Activated naive CD4-positive, alpha-beta T cell treated with anti-CD3 and anti-CD28 coated beads, Interleukin-2, amount 50 U/mL, for 16 hours (primary cell): ENCODE measurements at regions not wholly inside any gene's neighbourhood (a gene's known extent, or its start where the extent isn't known, plus 50 kb on each side); places are given as distances from the start of the nearest gene placed in this dataset.
"Not testable (repeated sequence)": the region's sequence is repeated elsewhere in the genome, so short reads cannot be mapped to it uniquely, and the experiment has no call there.

Experiments
- DNase-seq: peaks from one replicate; pipeline ENCODE4 v3.0.0-alpha.2; 2020

- no peak for DNase-seq
These were observed 168.4 kb upstream of the KIF2A start for GRCh38 chr5:62137628-62138027.

- DNase-seq, result no peak
These were observed 167.4 kb upstream of the KIF2A start for GRCh38 chr5:62138607-62139006.

- no peak for DNase-seq
These were observed 166.3 kb upstream of the KIF2A start for GRCh38 chr5:62139741-62140140.

- no peak for DNase-seq
These were observed 163.7 kb upstream of the KIF2A start for GRCh38 chr5:62142351-62142750.

- no peak for DNase-seq
These were observed 162.5 kb upstream of the KIF2A start for GRCh38 chr5:62143268-62144229.

GRCh38 chr5:62144401-62145022, 161.5 kb upstream of the KIF2A start:
- DNase-seq, result no peak

GRCh38 chr5:62149879-62150278, 156.1 kb upstream of the KIF2A start:
- no peak for DNase-seq

GRCh38 chr5:62152394-62153087, 153.5 kb upstream of the KIF2A start:
- DNase-seq, result no peak

GRCh38 chr5:62154758-62155157, 151.2 kb upstream of the KIF2A start:
- no peak for DNase-seq

- no peak for DNase-seq
These were observed 150.0 kb upstream of the KIF2A start for GRCh38 chr5:62155988-62156387.

GRCh38 chr5:62167561-62168057, 138.4 kb upstream of the KIF2A start:
- no peak for DNase-seq

GRCh38 chr5:62168506-62169281, 137.3 kb upstream of the KIF2A start:
- no peak for DNase-seq

- DNase-seq, result no peak
These were observed 127.7 kb upstream of the KIF2A start for GRCh38 chr5:62178258-62178657.

- no peak for DNase-seq
These were observed 123.2 kb upstream of the KIF2A start for GRCh38 chr5:62182802-62183201.

- DNase-seq, result no peak
These were observed 122.3 kb upstream of the KIF2A start for GRCh38 chr5:62183727-62184126.

GRCh38 chr5:62184444-62184843, 121.6 kb upstream of the KIF2A start:
- DNase-seq, result no peak

GRCh38 chr5:62190173-62190572, 115.8 kb upstream of the KIF2A start:
- DNase-seq, result no peak

- no peak for DNase-seq
These were observed 115.1 kb upstream of the KIF2A start for GRCh38 chr5:62190931-62191330.

GRCh38 chr5:62192958-62193357, 113.0 kb upstream of the KIF2A start:
- DNase-seq, result no peak

GRCh38 chr5:62196532-62196931, 109.5 kb upstream of the KIF2A start:
- not testable (repeated sequence) for DNase-seq

- DNase-seq, result no peak
These were observed 108.3 kb upstream of the KIF2A start for GRCh38 chr5:62197697-62198096.

- no peak for DNase-seq
These were observed 107.6 kb upstream of the KIF2A start for GRCh38 chr5:62198421-62198820.
